ENCODE measurements at regions not wholly inside any gene's neighbourhood (a gene's known extent, or its start where the extent isn't known, plus 50 kb on each side); places are given as distances from the start of the nearest gene placed in this dataset.
A peak's percentile ranks its signal among the peaks of the same experiment; 100 is the strongest.

DNA sequence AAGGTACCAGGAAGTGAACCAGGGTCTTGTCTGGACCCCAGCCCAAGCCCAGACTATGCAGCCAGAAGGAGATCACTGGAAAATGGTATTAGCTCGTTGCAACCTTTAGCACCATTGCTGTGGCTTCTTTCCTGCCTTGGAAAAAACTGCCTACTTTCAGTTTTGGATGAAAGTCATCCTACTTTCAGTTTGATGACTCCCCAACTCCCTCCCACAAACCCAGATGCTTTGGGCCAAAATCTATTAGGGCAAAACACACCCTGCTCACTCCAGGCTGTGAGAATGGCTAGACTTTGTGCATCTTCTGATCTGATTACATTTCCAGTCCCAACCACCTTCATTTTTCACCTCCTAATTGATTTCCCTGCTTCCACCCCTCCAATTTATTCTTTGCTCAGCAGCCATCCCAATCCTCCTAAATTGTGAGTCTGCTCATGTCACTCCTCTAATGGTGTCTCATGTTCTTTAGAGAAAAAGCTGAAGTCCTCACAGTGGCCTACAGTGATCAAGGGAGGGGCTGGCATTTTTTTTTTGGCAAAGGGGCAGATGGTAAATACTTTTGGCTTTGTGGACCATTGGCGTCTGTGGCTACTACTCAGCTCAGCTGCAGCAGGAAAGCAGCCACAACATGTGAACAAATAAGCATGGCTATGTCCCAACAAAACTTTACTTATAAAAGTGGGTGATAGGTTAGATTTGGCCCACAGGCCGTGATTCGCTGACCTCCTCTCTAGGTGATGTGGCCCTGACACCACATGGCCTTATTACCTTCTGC lies 368.7 kb downstream of the SLC4A3 start:
- TF ChIP-seq, protein P1, sequence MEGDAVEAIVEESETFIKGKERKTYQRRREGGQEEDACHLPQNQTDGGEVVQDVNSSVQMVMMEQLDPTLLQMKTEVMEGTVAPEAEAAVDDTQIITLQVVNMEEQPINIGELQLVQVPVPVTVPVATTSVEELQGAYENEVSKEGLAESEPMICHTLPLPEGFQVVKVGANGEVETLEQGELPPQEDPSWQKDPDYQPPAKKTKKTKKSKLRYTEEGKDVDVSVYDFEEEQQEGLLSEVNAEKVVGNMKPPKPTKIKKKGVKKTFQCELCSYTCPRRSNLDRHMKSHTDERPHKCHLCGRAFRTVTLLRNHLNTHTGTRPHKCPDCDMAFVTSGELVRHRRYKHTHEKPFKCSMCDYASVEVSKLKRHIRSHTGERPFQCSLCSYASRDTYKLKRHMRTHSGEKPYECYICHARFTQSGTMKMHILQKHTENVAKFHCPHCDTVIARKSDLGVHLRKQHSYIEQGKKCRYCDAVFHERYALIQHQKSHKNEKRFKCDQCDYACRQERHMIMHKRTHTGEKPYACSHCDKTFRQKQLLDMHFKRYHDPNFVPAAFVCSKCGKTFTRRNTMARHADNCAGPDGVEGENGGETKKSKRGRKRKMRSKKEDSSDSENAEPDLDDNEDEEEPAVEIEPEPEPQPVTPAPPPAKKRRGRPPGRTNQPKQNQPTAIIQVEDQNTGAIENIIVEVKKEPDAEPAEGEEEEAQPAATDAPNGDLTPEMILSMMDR (IDR thresholded peaks at IDR 0.05; ENCODE audit: low read length, missing control alignments): no peak
- H3K4me3 ChIP-seq (replicated peaks; ENCODE audit: low read depth, low read length): no peak overlapping the region
- DNase-seq (ENCODE audit: low read depth): no peak

DNA sequence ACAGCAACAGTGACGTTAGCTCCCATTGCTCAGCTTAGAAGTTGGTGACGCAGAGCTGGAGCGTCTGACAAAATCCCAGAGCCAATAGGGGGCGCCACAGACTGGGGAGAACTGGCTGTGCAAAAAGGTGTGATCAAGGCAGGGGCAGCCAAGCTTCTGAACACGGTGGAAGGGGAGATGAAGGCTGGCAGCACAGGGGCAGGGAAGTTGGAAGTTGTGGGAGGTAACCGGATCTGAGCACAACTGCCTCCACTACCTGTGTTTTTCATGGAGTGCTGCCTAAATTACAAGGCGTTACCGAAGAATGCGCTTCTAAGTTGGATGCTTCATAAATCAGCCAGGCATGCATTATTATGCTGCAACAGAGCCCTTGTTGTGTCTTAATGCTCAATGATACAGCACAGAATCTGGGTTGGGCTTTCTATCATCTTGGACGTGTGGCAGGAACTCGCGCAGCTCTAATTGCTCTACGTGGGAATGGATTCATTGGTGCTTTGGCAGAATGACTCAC lies 370.0 kb downstream of the SLC4A3 start:
- no peak overlapping the region for H3K4me3 ChIP-seq (replicated peaks; ENCODE audit: low read depth, low read length)
- TF ChIP-seq, protein P1 (IDR thresholded peaks at IDR 0.05; ENCODE audit: low read length, missing control alignments): peak; percentile 51
- DNase-seq (ENCODE audit: low read depth): peak; percentile 59

GRCh38 chr2:219998107-219998506 lies 370.7 kb downstream of the SLC4A3 start:
- TF ChIP-seq, protein P1 (IDR thresholded peaks at IDR 0.05; ENCODE audit: low read length, missing control alignments): no peak

GRCh38 chr2:219998714-219999227 lies 371.3 kb downstream of the SLC4A3 start:
- H3K4me3 ChIP-seq (replicated peaks; ENCODE audit: low read depth, low read length): no peak overlapping the region
- TF ChIP-seq, protein P1 (IDR thresholded peaks at IDR 0.05; ENCODE audit: low read length, missing control alignments): peak; percentile 6
- no peak for DNase-seq (ENCODE audit: low read depth)

More at GRCh38 chr2:219998107-219998506, 370.7 kb downstream of the SLC4A3 start:
- no peak overlapping the region for H3K4me3 ChIP-seq (replicated peaks; ENCODE audit: low read depth, low read length)
- no peak for DNase-seq (ENCODE audit: low read depth)

GRCh38 chr2:220000080-220000479 lies 372.6 kb downstream of the SLC4A3 start:
- H3K4me3 ChIP-seq (replicated peaks; ENCODE audit: low read depth, low read length): no peak overlapping the region
- TF ChIP-seq, protein P1 (IDR thresholded peaks at IDR 0.05; ENCODE audit: low read length, missing control alignments): no peak
- peak; percentile 14 for DNase-seq (ENCODE audit: low read depth)

- H3K4me3 ChIP-seq (replicated peaks; ENCODE audit: low read depth, low read length): no peak overlapping the region
- TF ChIP-seq, protein P1 (IDR thresholded peaks at IDR 0.05; ENCODE audit: low read length, missing control alignments): no peak
- no peak for DNase-seq (ENCODE audit: low read depth)
Measured at GRCh38 chr2:220000586-220000985, 373.2 kb downstream of the SLC4A3 start.
